ENCODE measurements at regions not wholly inside any gene's neighbourhood (a gene's known extent, or its start where the extent isn't known, plus 50 kb on each side); places are given as distances from the start of the nearest gene placed in this dataset.
A peak's percentile ranks its signal among the peaks of the same experiment; 100 is the strongest.
"Not testable (repeated sequence)": the region's sequence is repeated elsewhere in the genome, so short reads cannot be mapped to it uniquely, and the experiment has no call there.

GRCh38 chr16:79379095-79379494, 221.4 kb downstream of the MAF start:
- peaks cover 8% of the 10 kb centered on the region for H3K4me1 ChIP-seq
- TF ChIP-seq CTCF (IDR thresholded peaks at IDR 0.05), result no peak
- no peaks in the 10 kb centered on the region for H3K36me3 ChIP-seq (ENCODE audit: control insufficient read depth, insufficient read depth, low read length)
- no peaks in the 10 kb centered on the region for H3K27me3 ChIP-seq (ENCODE audit: control insufficient read depth, insufficient read depth, low read length)
- no peaks in the 10 kb centered on the region for H3K9me3 ChIP-seq (ENCODE audit: control insufficient read depth, low read length)
- no peak overlapping the region for H3K27ac ChIP-seq
- no peak overlapping the region for H2AFZ ChIP-seq
- no peak overlapping the region for H3K9ac ChIP-seq
- H3K4me3 ChIP-seq (ENCODE audit: low read depth, low read length), result no peak overlapping the region
- no peak overlapping the region for H3K4me2 ChIP-seq (ENCODE audit: low read length)
- no peaks in the 10 kb centered on the region for H3K79me2 ChIP-seq

GRCh38 chr16:79377082-79377481, 223.5 kb downstream of the MAF start:
- not testable (repeated sequence) for H3K79me2 ChIP-seq; H3K36me3 ChIP-seq (ENCODE audit: control insufficient read depth, insufficient read depth, low read length); H3K27me3 ChIP-seq (ENCODE audit: control insufficient read depth, insufficient read depth, low read length); H3K27ac ChIP-seq; H3K9me3 ChIP-seq (ENCODE audit: control insufficient read depth, low read length); H3K9ac ChIP-seq; H3K4me2 ChIP-seq (ENCODE audit: low read length); H3K4me3 ChIP-seq (ENCODE audit: low read depth, low read length); H2AFZ ChIP-seq
- H3K4me1 ChIP-seq, result peaks cover 17% of the 10 kb centered on the region

GRCh38 chr16:79375351-79375750, 225.2 kb downstream of the MAF start:
- H3K27me3 ChIP-seq (ENCODE audit: control insufficient read depth, insufficient read depth, low read length), result no peaks in the 10 kb centered on the region

GRCh38 chr16:79372503-79373184, 227.9 kb downstream of the MAF start:
- Histone ChIP-seq H3K79me2 (no peaks in the 10 kb centered on the region), H3K27ac (no peak overlapping the region), H3K9me3 (ENCODE audit: control insufficient read depth, low read length) (no peaks in the 10 kb centered on the region), H3K4me2 (ENCODE audit: low read length) (no peak overlapping the region), H3K9ac (no peak overlapping the region), H3K36me3 (ENCODE audit: control insufficient read depth, insufficient read depth, low read length) (no peaks in the 10 kb centered on the region), H2AFZ (peak overlapping the region; percentile 7), H3K4me3 (ENCODE audit: low read depth, low read length) (no peak overlapping the region), H3K27me3 (ENCODE audit: control insufficient read depth, insufficient read depth, low read length) (no peaks in the 10 kb centered on the region), H3K4me1 (peaks cover 30% of the 10 kb centered on the region)
- TF ChIP-seq CTCF (IDR thresholded peaks at IDR 0.05), result no peak

More at GRCh38 chr16:79375351-79375750, 225.2 kb downstream of the MAF start:
- Histone ChIP-seq H2AFZ (no peak overlapping the region), H3K4me3 (ENCODE audit: low read depth, low read length) (no peak overlapping the region), H3K4me1 (peaks cover 14% of the 10 kb centered on the region), H3K79me2 (no peaks in the 10 kb centered on the region), H3K4me2 (ENCODE audit: low read length) (no peak overlapping the region), H3K36me3 (ENCODE audit: control insufficient read depth, insufficient read depth, low read length) (no peaks in the 10 kb centered on the region), H3K27ac (no peak overlapping the region), H3K9ac (no peak overlapping the region), H3K9me3 (ENCODE audit: control insufficient read depth, low read length) (no peaks in the 10 kb centered on the region)
- no peak for TF ChIP-seq CTCF (IDR thresholded peaks at IDR 0.05)

- no peaks in the 10 kb centered on the region for H3K79me2 ChIP-seq
- no peak for TF ChIP-seq CTCF (IDR thresholded peaks at IDR 0.05)
- no peak overlapping the region for H3K9ac ChIP-seq
- H3K36me3 ChIP-seq (ENCODE audit: control insufficient read depth, insufficient read depth, low read length), result no peaks in the 10 kb centered on the region
- H3K9me3 ChIP-seq (ENCODE audit: control insufficient read depth, low read length), result no peaks in the 10 kb centered on the region
- H2AFZ ChIP-seq, result no peak overlapping the region
- no peaks in the 10 kb centered on the region for H3K27me3 ChIP-seq (ENCODE audit: control insufficient read depth, insufficient read depth, low read length)
- H3K4me2 ChIP-seq (ENCODE audit: low read length), result no peak overlapping the region
- H3K4me1 ChIP-seq, result peaks cover 30% of the 10 kb centered on the region
- no peak overlapping the region for H3K27ac ChIP-seq
- no peak overlapping the region for H3K4me3 ChIP-seq (ENCODE audit: low read depth, low read length)
Observed at GRCh38 chr16:79370736-79371135, 229.8 kb downstream of the MAF start.
